Ureter (tissue), 1 donor: ENCODE measurements at regions not wholly inside any gene's neighbourhood (a gene's known extent, or its start where the extent isn't known, plus 50 kb on each side); places are given as distances from the start of the nearest gene placed in this dataset.
"Not testable (repeated sequence)": the region's sequence is repeated elsewhere in the genome, so short reads cannot be mapped to it uniquely, and the experiment has no call there.

Source experiments
- DNase-seq: peaks from one replicate; pipeline ENCODE4 v3.0.0-alpha.2; 2020; ENCODE audit warnings: low spot score
- donor health status: DM: yes; HTN: yes; CAD: no.

- DNase-seq: no peak
Observed at GRCh38 chr6:112651239-112651638, 304.1 kb downstream of the RFPL4B start.

DNA sequence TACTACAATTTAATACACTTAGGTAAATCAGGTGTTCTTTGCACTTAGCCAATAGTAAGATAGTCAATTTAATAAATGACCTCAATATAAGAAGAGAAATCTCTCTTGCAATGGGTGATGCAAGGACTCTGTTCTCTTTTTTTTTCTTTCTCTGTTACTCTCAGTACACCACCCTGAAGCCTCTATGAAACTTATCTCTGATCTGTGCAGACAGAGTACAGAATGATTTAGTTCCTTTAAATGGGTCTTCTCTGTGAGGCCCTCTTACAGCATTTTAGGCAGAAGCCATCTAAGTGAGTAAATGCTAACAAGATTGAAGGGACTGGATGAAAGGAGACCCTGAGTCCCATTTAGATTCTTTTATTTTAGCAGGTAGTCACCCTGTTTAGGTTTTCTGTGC is 312.8 kb downstream of the RFPL4B start:
- no peak for DNase-seq

DNA sequence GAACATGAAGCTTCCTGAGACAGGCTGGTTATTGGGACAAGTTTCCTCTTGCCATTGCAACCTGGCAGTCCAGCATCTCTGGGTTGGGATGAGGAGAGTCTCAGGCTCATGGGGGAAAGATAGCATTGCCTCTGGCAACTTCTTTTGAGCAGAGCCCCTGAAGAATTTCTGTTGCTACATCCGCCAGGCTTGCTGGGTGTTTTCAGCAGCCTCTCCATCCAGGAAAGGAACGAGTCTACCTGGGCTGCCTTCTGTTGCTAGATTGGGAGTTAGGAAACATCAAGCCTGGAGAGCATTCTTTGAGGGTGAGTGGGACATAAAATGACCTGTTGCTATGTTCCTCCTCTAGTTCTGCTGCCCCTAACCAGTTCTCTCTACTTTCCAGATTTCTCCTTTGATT is 313.5 kb downstream of the RFPL4B start:
- DNase-seq: no peak

DNA sequence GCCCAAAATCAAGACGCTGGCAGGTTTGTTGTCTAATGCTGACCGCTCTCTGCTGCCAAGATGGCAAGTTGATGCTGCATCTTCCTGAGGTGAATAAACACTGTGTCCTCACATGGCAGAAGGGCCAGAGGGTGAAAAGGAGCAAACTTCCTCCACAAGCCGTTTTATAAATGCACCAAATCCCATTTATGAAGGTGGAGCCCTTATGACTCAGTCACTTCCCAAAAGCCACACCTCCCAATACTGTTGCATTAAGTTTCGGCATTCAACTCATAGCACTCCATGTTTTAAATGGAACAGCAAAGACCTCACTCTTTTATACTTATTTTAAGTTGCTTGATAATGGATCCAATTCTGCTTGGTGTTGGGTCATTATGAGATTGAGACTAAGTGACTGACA is 316.6 kb downstream of the RFPL4B start:
- no peak for DNase-seq

GRCh38 chr6:112665114-112665513 is 318.0 kb downstream of the RFPL4B start:
- no peak for DNase-seq

DNA sequence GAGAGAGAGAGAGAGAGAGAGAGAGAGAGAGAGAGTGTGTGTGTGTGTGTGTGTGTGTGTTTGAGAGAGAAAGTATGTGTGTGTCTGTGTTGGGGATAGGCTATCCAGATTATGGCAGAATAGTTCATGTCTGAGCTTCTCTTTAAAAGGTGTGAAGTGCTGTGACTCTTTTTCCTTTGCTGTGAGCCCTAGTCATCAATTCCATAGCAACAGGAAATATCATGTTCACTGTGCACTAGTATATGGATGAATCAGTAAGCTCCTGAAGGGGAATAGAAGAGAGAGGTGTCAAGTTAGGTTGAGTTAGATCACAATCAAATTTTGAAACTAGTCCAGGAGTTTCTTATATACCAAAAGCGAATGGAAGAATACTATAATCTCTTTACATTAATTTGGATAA is 318.7 kb downstream of the RFPL4B start:
- no peak for DNase-seq

DNA sequence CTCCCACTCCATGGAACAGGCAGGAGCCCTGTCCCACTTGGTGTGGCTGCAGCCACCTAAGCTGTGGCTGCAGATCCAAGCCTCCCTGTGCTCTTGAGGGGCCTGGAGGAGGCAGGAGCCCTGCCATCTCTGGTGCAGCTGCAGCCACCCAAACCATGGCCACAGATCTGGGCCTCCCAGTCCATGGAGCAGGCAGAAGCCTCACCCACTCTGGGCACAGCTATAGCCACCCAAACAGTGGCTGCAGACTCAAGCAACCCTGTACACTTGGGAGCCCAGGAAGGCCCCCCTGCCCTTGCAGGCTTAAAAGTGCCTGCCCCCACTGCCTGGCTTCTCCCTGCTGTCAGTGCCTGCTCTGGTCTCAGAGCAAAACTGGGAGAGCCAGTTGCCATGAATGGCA is 320.3 kb downstream of the RFPL4B start:
- DNase-seq: no peak

DNA sequence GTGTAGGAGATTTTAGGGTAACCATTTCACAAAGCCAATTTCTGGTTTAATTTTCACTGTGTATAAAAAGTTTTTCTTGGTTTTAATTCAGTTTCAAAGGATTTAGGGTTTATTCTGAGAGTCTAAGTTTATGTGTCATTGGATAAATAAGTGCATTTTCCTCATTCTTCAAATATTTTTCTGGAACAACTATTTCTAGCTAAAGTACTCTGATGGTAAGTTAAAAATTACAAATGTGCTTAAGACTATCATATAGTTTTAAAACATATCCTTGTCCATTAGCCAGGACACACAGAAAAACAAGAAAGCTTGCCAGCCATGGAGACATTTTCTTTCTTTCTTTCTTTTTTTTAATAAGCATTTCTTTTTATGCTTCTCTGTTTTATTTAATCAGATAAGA is 333.0 kb downstream of the RFPL4B start:
- no peak for DNase-seq

DNA sequence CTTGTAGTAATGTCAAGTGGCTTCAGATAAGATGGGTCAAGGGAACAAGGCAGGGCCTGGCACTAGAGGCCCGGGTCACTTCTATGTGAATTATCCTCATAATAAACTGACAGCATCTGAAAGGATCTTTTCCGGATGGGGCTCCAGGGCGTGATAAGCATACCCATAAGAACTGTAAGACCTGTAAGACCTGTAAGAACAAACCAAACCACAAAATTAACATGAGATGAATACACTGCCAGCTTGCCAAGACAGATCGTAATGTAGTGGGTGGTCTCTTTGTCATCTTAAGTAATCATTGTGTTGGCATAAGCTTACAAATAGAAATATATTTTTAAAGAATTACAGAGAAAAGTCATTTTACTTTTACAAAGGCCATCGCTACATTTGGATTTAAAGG is 334.9 kb downstream of the RFPL4B start:
- no peak for DNase-seq

GRCh38 chr6:112683106-112683505 is 336.0 kb downstream of the RFPL4B start:
- DNase-seq: no peak

DNA sequence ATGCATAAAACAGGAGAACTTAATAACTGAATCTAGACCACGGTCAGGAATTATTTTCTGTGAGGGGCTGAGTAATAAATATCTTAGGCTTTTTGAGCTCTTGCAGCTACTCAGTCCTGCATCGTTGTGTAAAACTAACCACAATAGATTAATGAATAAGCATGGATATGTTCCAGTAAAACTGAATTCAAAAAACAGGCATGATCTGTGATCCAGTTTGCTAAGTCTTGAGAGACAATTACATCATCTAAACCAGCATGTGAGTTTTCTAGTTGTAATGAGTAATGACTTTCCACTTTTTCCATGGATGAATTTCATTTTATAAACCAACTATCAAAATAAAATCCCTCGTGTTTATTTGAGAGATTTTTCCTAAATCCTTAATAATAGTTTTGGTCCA is 336.8 kb downstream of the RFPL4B start:
- no peak for DNase-seq

DNA sequence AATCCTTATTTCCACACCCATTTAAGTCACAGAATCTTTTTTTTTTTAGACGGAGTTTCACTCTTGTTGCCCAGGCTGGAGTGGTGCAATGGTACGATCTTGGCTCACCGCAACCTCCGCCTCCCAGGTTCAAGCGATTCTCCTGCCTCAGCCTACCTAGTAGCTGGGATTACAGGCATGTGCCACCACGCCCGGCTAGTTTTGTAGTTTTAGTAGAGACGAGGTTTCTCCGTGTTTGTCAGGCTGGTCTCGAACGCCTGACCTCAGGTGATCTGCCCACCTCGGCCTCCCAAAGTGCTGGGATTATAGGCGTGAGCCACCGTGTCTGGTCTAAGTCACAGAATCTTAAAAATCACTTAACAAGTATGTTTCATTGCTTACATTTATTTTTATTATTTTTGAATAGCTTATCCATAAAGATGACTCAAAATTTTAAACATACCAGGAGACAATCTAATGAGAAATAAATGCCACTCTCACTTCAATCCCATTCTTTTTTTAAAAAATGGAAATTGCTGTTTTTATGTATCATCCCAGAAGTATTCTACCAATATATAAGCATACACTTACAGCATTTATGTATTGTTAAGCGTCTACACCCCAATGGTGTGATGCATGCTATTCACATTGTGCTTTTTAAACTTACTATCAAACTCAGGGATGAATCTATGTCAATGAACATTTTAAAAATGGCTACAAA is 338.5 kb downstream of the RFPL4B start:
- DNase-seq: not testable (repeated sequence)

GRCh38 chr6:112688487-112689165 is 341.5 kb downstream of the RFPL4B start:
- not testable (repeated sequence) for DNase-seq

GRCh38 chr6:112689183-112689858 is 342.2 kb downstream of the RFPL4B start:
- not testable (repeated sequence) for DNase-seq

DNA sequence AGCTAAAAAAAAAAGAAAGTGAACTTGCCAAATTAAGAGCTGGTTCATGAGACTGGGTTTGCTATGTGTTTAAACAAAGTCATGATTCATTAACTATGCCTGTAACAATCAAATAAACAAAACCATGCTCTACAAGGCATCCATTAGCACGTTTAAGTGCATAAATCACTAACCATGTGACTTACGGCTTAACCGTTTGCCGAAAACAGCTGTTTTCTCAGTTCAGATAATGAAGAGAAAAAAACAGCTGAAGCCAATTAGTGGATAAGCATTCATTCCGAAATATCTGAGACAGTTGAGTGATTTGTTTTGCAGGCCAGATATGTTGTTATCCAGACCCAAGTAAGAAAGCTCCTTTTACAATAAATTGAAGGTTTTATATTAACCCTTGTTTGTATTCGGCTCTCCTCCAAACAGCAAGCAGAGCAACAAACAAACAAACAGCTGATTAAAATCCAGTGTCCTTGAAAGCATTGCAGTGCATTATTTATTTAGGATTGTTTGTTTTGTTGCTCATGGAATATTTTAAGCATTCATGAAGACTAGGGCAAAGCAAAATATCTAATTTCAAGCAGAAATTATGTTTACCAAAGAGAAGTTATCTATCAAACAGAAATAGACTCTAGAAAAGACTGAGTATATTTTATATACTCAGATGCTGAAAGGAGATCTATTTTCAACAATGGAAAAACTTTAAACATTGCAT is 343.5 kb downstream of the RFPL4B start:
- no peak for DNase-seq

DNA sequence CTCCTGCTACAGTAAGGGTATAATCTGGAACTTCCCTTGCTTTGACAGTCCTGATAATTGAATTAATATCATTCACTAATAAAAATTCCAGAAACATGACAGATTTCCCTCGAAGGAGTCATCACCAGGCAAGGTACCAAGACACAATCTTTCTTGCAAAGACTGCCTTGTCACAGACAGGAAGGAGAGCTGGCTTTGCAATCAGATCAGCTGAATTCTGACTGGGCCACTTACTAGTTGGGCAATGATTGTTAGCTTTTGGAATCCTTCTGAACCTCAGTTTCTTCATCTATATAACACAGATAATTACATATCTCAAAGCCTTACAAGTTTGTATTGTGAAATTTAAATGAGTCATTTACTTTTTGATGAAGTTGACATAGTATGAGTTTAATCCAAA is 344.2 kb downstream of the RFPL4B start:
- DNase-seq: no peak

DNA sequence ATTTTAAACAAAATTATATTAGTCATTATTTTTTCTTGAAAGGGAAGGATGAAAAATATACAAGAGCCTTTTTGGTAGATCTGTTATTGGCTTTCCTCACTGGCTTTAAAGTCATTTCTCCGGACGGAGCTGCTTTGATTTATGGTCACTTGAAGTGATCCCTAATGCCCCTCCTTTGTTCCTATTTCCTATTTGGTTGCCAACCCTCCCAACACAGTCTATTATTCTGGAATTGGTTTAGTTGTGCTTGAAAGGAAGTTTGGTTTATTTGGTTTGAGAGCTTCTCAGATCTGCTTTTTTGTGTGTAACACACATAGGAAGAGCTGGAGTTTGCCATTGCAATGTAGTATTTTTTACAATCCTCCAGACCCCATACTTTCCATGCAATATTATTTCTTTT is 347.9 kb downstream of the RFPL4B start:
- no peak for DNase-seq

- DNase-seq: no peak
Observed at GRCh38 chr6:112697265-112697664, 350.1 kb downstream of the RFPL4B start.

DNA sequence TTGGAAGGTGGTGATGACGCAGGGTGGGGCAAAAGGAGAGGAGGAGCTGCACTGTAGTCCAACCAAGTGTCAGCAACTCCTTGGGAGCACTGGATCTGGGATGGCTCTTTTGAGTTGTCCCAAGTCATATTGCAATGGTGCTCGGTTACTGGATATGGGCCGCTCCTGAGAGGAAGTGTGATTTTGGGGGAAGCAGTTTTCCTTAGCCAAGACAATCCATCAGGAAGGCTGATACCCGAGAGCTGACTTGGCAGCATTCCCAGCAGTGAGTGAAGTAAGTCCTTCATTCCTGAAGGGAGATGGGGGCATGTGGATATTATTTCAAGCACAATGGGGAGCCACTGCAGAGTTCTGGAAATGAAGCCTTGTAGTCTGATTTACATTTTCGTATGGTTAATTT is 354.1 kb downstream of the RFPL4B start:
- no peak for DNase-seq

GRCh38 chr6:112710710-112711109 is 363.6 kb downstream of the RFPL4B start:
- DNase-seq: no peak

DNA sequence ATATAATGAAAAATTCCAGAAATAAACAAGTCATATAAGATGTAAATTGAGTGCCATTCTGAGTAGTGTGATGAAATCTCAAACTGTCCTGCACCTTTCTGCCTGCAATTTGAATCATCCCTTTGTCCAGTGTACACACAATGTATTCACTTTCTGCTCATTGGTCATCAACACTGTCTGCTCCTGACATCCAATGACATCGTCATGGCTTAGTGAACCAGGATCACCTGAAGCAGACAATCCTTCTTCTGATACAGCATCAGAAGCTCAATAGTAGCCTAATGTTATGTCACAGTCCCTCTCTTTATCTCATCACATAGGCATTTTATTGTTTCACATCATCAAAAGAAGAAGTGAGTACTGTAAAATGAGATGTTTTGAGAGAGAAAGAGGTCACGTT is 366.3 kb downstream of the RFPL4B start:
- DNase-seq: no peak

DNA sequence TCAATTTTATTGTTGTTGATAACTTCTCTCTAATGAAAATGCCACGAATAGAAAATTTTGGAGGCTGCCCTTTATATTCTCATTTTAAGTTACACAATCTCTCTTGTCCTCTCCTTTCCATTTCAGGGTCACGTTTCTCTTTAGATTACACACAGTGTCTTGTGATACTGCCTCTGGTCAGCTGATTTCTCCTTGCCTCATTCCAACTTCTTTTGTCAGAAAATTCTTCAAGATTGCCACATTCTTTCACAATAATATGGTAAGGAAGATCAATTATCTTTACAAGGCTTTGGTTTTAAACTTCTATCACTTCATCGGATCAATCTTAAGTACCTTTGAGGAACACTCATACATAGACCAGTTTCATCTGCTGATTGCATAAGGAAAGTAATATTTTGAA is 370.3 kb downstream of the RFPL4B start:
- no peak for DNase-seq

- no peak for DNase-seq
Observed at GRCh38 chr6:112717856-112718255, 370.7 kb downstream of the RFPL4B start.
